ENCODE measurements at regions not wholly inside any gene's neighbourhood (a gene's known extent, or its start where the extent isn't known, plus 50 kb on each side); places are given as distances from the start of the nearest gene placed in this dataset.
"Not testable (repeated sequence)": the region's sequence is repeated elsewhere in the genome, so short reads cannot be mapped to it uniquely, and the experiment has no call there.

GRCh38 chr12:111246477-111247011, 122.4 kb downstream of the PHETA1 start:
- no peaks in the 10 kb centered on the region for H3K36me3 Mint-ChIP-seq
- H3K27ac Mint-ChIP-seq = no peak overlapping the region
- no peak for DNase-seq
- H3K27me3 Mint-ChIP-seq = no peaks in the 10 kb centered on the region
- H3K4me1 Mint-ChIP-seq = no peaks in the 10 kb centered on the region
- H3K9me3 Mint-ChIP-seq = peaks cover 2% of the 10 kb centered on the region
- H3K4me3 Mint-ChIP-seq = no peak overlapping the region

DNA sequence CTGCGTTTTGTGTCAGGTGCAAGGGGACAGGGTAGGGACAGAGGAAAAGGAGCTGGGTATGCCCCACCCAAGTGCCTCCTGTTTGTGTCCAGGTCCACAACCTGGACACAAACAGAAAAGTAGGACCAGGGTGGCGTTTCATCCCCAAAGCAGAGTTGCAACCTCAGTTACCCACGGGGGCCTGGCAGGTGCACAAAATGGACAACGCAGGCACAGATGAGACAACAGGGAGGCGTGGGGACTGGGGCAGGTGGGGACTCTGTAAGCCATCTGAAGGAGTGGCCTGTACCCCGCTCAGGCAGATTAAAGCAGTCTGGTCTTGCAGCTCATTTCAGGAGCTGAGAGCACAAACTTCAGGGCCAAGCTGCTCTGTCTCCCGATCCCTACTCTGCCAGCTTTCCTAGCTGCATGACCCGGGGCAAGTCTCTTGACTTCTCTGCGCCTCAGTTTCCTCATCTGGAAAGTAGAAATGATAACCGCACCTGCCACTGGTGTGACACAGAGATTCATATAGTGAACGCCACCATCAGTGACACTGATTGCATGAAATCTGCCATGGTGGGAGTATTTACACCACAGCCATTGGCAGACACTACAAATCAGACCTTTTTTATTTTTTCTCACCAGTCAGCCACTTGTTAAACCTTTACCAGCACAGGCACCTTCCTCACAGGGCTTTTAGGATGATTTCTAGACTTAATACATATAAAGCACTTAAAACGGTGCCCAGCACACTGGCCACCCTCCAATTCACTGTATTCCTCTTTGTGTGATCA, 123.0 kb downstream of the PHETA1 start:
- Mint-ChIP-seq H3K27me3 (no peaks in the 10 kb centered on the region), H3K36me3 (no peaks in the 10 kb centered on the region), H3K9me3 (peaks cover 2% of the 10 kb centered on the region), H3K4me3 (no peak overlapping the region), H3K27ac (peak overlapping the region; percentile 54), H3K4me1 (no peaks in the 10 kb centered on the region)
- DNase-seq = no peak

DNA sequence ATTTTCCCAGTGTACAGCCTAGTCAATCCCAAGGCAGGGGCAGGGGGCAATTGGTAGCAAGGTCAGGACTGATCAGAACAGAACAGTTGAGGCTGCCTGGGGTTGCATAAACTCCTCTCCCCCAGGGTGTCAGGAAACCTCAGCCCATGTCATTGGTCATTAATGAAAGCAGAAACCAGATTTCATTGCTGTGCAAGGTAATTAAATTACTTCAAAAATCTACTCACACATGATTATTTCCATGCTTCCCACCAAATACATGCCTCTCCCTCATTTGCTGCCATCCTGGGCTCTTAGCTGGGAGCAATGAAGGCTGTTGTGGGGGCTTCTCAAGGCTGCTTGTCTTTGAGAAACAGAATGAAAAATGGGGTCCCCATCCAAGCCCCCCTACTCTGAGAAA, 124.2 kb downstream of the PHETA1 start:
- Mint-ChIP-seq H3K27ac (no peak overlapping the region), H3K4me3 (no peak overlapping the region), H3K27me3 (no peaks in the 10 kb centered on the region), H3K9me3 (peaks cover 2% of the 10 kb centered on the region), H3K4me1 (no peaks in the 10 kb centered on the region), H3K36me3 (no peaks in the 10 kb centered on the region)
- no peak for DNase-seq

DNA sequence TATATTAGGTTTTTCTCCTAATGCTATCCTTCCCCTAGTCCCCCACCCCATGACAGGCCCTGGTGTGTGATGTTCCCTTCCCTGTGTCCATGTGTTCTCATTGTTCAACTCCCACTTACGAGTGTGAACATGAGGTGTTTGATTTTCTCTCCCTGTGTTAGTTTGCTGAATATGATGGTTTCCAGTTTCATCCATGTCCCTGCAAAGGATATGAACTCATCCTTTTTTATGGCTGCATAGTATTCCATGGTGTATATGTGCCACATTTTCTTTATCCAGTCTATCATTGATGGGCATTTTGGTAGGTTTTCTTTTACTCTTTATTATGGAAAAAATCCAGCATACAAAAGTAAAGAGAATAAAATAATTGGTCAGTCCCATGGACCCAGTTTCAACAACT, 126.1 kb downstream of the PHETA1 start:
- H3K9me3 Mint-ChIP-seq, H3K36me3 Mint-ChIP-seq, H3K4me3 Mint-ChIP-seq, H3K27me3 Mint-ChIP-seq, DNase-seq, H3K27ac Mint-ChIP-seq, H3K4me1 Mint-ChIP-seq: not testable (repeated sequence)

DNA sequence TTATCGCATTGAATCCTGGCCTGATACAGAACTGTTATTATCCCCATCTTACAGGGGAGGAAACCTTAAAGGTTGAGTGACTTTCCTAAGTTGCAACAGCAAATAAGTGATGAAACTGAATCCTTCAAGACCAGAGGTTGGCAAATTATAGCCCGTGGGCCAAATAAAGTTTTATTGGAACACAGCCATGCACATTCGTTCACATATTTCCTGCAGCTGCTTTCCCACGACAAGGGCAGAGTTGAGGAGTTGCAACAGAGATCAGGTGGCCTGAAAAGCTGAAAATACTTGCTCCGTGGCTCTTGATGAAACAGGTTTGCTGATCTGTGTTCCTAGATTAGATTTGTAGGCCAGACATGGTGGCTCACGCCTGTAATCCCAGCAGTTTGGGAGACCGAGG, 126.7 kb downstream of the PHETA1 start:
- Mint-ChIP-seq H3K4me1 (no peaks in the 10 kb centered on the region), H3K4me3 (no peak overlapping the region)
- DNase-seq = no peak

DNA sequence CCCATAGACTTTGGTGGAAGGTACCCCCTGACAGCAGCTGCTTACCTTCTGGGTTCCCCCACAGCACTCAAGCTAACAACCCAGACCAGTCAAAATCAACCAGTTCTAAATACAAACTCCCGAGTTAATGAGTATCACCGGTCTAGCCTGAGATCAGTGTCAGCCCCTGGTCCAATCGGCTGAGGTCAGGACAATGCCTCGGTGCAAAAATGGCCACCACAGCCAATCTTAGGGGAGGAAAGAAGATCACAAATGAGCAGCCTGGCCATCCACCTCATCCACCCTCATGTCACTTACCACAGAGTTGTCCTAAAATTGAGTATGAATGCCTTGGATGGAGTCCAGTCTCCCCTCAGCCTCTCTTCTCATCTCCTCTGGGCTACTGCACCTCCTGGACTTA, 128.5 kb downstream of the PHETA1 start:
- H3K4me3 Mint-ChIP-seq = no peak overlapping the region
- H3K27ac Mint-ChIP-seq = no peak overlapping the region
- no peaks in the 10 kb centered on the region for H3K27me3 Mint-ChIP-seq
- peaks cover 2% of the 10 kb centered on the region for H3K9me3 Mint-ChIP-seq
- no peaks in the 10 kb centered on the region for H3K4me1 Mint-ChIP-seq
- H3K36me3 Mint-ChIP-seq = no peaks in the 10 kb centered on the region
- DNase-seq = no peak

More for the DNA sequence above, 126.7 kb downstream of the PHETA1 start:
- Mint-ChIP-seq H3K36me3 (no peaks in the 10 kb centered on the region), H3K27ac (no peak overlapping the region), H3K9me3 (peaks cover 2% of the 10 kb centered on the region), H3K27me3 (no peaks in the 10 kb centered on the region)

GRCh38 chr12:111239235-111239634, 129.7 kb downstream of the PHETA1 start:
- H3K9me3 Mint-ChIP-seq = peaks cover 2% of the 10 kb centered on the region
- H3K36me3 Mint-ChIP-seq = no peaks in the 10 kb centered on the region
- no peak for DNase-seq
- no peaks in the 10 kb centered on the region for H3K27me3 Mint-ChIP-seq
- H3K4me1 Mint-ChIP-seq = no peaks in the 10 kb centered on the region
- no peak overlapping the region for H3K4me3 Mint-ChIP-seq
- no peak overlapping the region for H3K27ac Mint-ChIP-seq

DNA sequence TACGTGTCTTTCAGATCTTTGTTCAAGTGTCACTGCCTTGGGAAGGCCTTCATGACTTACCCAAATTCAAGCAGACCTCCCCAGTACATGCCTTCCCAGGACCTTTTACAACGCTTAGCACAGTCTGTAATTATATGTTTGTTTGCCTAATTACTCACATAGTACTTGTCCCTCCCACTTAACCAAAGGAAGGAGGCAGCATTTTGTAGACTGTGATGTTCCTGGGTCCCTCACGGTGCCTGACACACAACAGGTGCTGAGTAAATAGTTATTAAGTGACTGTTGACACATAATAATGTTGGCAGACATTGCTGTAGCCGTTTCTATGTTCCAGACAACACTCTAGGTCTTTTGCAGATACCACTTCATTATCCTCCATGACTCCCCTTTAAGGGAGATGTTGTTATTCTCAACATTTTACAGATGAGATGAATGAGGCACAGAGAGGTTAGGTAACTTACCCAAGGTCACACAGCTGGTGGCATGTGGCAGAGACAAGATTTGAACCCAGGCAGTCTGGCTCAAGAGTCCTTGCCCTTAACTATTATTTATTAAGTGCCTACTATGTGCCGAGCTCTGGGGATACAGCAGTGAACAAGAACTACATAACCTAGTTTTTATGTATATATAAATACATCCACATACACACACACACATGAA, 130.7 kb downstream of the PHETA1 start:
- Mint-ChIP-seq H3K4me3 (no peak overlapping the region), H3K27ac (no peak overlapping the region), H3K9me3 (peaks cover 2% of the 10 kb centered on the region), H3K4me1 (no peaks in the 10 kb centered on the region), H3K27me3 (peaks cover 4% of the 10 kb centered on the region), H3K36me3 (no peaks in the 10 kb centered on the region)
- DNase-seq = no peak

GRCh38 chr12:111234491-111234890, 134.4 kb downstream of the PHETA1 start:
- H3K4me1 Mint-ChIP-seq, H3K36me3 Mint-ChIP-seq, DNase-seq, H3K27ac Mint-ChIP-seq, H3K4me3 Mint-ChIP-seq, H3K9me3 Mint-ChIP-seq: not testable (repeated sequence)
- H3K27me3 Mint-ChIP-seq = peaks cover 15% of the 10 kb centered on the region

GRCh38 chr12:111233786-111234185, 135.1 kb downstream of the PHETA1 start:
- Mint-ChIP-seq H3K27ac (no peak overlapping the region), H3K4me3 (no peak overlapping the region), H3K9me3 (no peaks in the 10 kb centered on the region), H3K36me3 (no peaks in the 10 kb centered on the region), H3K4me1 (no peaks in the 10 kb centered on the region), H3K27me3 (peaks cover 18% of the 10 kb centered on the region)
- DNase-seq = no peak

DNA sequence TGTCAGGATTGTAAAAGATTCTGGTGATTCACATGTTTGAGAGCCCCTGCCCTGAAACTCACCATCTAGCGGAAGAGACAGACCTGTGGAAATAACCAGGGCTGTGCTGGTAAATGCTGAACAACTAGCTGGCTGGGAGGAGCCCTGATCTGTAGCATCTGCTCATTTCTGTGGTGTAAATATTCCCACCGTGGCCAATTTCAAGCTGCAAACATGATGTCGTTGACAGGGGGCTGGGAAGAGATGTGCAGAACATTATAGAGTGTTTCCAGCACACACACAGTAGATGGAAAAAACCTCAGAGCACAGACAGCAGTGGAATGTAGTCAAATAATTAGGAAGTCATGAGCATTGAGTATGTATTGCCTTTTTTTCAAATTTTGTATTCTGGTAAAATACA, 138.2 kb downstream of the PHETA1 start:
- Mint-ChIP-seq H3K27ac (no peak overlapping the region), H3K36me3 (no peaks in the 10 kb centered on the region), H3K27me3 (peaks cover 18% of the 10 kb centered on the region), H3K9me3 (no peaks in the 10 kb centered on the region), H3K4me3 (no peak overlapping the region), H3K4me1 (no peaks in the 10 kb centered on the region)
- DNase-seq = no peak

DNA sequence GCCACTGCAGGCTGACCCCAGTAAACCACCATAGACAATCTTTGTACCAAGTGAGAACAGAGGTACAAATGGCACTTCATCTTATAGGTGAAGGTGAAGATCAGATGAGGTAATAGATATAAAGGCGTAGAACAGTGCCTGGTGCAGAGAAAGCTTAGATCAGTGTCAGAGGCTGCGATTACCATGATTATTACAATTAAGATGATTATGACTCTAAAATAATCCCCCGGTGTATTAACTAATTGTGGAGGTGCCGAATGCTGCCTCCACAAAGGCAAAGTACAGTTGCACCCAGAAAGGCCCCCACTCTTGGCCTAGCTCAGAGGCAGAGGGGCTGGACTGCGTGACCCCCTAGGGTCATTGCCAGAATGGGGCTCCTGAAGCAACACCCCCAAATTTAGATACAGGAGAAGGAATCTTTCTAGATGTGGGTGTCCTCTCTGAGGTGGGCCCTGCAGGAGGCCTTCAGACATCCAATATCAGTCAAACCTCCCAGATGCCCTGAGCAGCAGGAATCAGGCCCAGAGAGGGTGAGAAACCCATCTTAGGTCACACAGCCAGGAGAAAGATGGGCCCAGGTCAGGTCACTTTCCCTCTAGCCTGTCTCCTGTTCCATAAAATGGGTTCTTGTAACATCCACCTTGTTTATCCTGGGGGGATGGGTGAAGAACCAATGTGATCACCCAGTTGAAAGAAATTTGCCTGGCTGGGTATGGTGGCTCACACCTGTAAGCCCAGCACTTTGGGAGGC, 139.8 kb downstream of the PHETA1 start:
- no peak overlapping the region for H3K27ac Mint-ChIP-seq
- H3K4me3 Mint-ChIP-seq = no peak overlapping the region
- no peaks in the 10 kb centered on the region for H3K9me3 Mint-ChIP-seq
- peaks cover 18% of the 10 kb centered on the region for H3K27me3 Mint-ChIP-seq
- peaks cover 5% of the 10 kb centered on the region for H3K4me1 Mint-ChIP-seq
- DNase-seq = no peak
- H3K36me3 Mint-ChIP-seq = no peaks in the 10 kb centered on the region

- Mint-ChIP-seq H3K4me3 (no peak overlapping the region), H3K27ac (no peak overlapping the region), H3K4me1 (peaks cover 7% of the 10 kb centered on the region), H3K9me3 (no peaks in the 10 kb centered on the region), H3K36me3 (no peaks in the 10 kb centered on the region), H3K27me3 (peaks cover 12% of the 10 kb centered on the region)
- DNase-seq = no peak
Observed at GRCh38 chr12:111227476-111228420, 141.1 kb downstream of the PHETA1 start.

- DNase-seq = no peak
- Mint-ChIP-seq H3K36me3 (no peaks in the 10 kb centered on the region), H3K9me3 (no peaks in the 10 kb centered on the region), H3K4me1 (peaks cover 7% of the 10 kb centered on the region), H3K4me3 (no peak overlapping the region), H3K27ac (no peak overlapping the region), H3K27me3 (peaks cover 12% of the 10 kb centered on the region)
Observed at GRCh38 chr12:111226680-111227079, 142.2 kb downstream of the PHETA1 start.

Data from activated naive CD8-positive, alpha-beta T cell treated with anti-CD3 and anti-CD28 coated beads for 36 hours (primary cell).